GM21786 (cell line): ENCODE measurements at regions not wholly inside any gene's neighbourhood (a gene's known extent, or its start where the extent isn't known, plus 50 kb on each side); places are given as distances from the start of the nearest gene placed in this dataset.

ENCODE experiments used
- ATAC-seq: cut with Tn5 transposase; IDR thresholded peaks from one replicate; pipeline ENCODE4 v1.9.1; 2021; ENCODE audit not compliant: unreplicated experiment

- no peak for ATAC-seq
Observed at GRCh38 chr6:92550501-92550900, 868.9 kb downstream of the EPHA7 start.

GRCh38 chr6:92545861-92546260 lies 873.5 kb downstream of the EPHA7 start:
- no peak for ATAC-seq

GRCh38 chr6:92541448-92542060 lies 877.8 kb downstream of the EPHA7 start:
- no peak for ATAC-seq

GRCh38 chr6:92538926-92539325 lies 880.4 kb downstream of the EPHA7 start:
- ATAC-seq = no peak

GRCh38 chr6:92538275-92538674 lies 881.1 kb downstream of the EPHA7 start:
- no peak for ATAC-seq

GRCh38 chr6:92534109-92534508 lies 885.2 kb downstream of the EPHA7 start:
- ATAC-seq = no peak

- ATAC-seq = no peak
Observed at GRCh38 chr6:92522589-92522988, 896.8 kb downstream of the EPHA7 start.

- no peak for ATAC-seq
Observed at GRCh38 chr6:92521553-92521952, 897.8 kb downstream of the EPHA7 start.

- no peak for ATAC-seq
Observed at GRCh38 chr6:92510137-92510536, 909.2 kb downstream of the EPHA7 start.

- ATAC-seq = no peak
Observed at GRCh38 chr6:92507552-92507951, 911.8 kb downstream of the EPHA7 start.

- no peak for ATAC-seq
Observed at GRCh38 chr6:92504509-92504908, 914.9 kb downstream of the EPHA7 start.

GRCh38 chr6:92497281-92497680 lies 922.1 kb downstream of the EPHA7 start:
- ATAC-seq = no peak

GRCh38 chr6:92496527-92496926 lies 922.8 kb downstream of the EPHA7 start:
- no peak for ATAC-seq

- ATAC-seq = no peak
Observed at GRCh38 chr6:92495242-92495641, 924.1 kb downstream of the EPHA7 start.

- no peak for ATAC-seq
Observed at GRCh38 chr6:92485487-92485886, 933.9 kb downstream of the EPHA7 start.

GRCh38 chr6:92479831-92480230 lies 939.5 kb downstream of the EPHA7 start:
- ATAC-seq = no peak

- no peak for ATAC-seq
Observed at GRCh38 chr6:92473056-92473455, 946.3 kb downstream of the EPHA7 start.

GRCh38 chr6:92469186-92469828 lies 950.1 kb downstream of the EPHA7 start:
- no peak for ATAC-seq

- no peak for ATAC-seq
Observed at GRCh38 chr6:92468066-92468465, 951.3 kb downstream of the EPHA7 start.

GRCh38 chr6:92460133-92460532 lies 959.2 kb downstream of the EPHA7 start:
- no peak for ATAC-seq

- ATAC-seq = no peak
Observed at GRCh38 chr6:92459606-92460005, 959.8 kb downstream of the EPHA7 start.

- no peak for ATAC-seq
Observed at GRCh38 chr6:92446052-92446451, 973.3 kb downstream of the EPHA7 start.

- no peak for ATAC-seq
Observed at GRCh38 chr6:92433911-92434310, 985.4 kb downstream of the EPHA7 start.
